Brain microvascular endothelial cell (primary cell): ENCODE measurements at regions not wholly inside any gene's neighbourhood (a gene's known extent, or its start where the extent isn't known, plus 50 kb on each side); places are given as distances from the start of the nearest gene placed in this dataset.

Source experiments
- DNase-seq: peaks from one replicate; pipeline ENCODE4 v3.0.0-alpha.2; 2020
- H3K27ac ChIP-seq: fragments of 250-450 bp; sonication (Bioruptor Pico); 2 replicates; pipeline ENCODE4 v1.5.1; 2020; ENCODE audit warnings: mild to moderate bottlenecking, moderate library complexity
- H3K27me3 ChIP-seq: fragments of 250-450 bp; sonication (Bioruptor Pico); replicated peaks from 2 replicates; pipeline ENCODE4 v1.5.1; 2020; ENCODE audit warnings: mild to moderate bottlenecking
- H3K36me3 ChIP-seq: fragments of 250-450 bp; sonication (Bioruptor Pico); replicated peaks from 2 replicates; pipeline ENCODE4 v1.5.1; 2020; ENCODE audit warnings: mild to moderate bottlenecking
- H3K4me3 ChIP-seq: 2 replicates; pipeline ENCODE4 v1.5.1; 2011; ENCODE audit warnings: low read depth, mild to moderate bottlenecking, control low read depth, low read length, moderate library complexity
- CTCF ChIP-seq: IDR thresholded peaks from 2 replicates; pipeline ENCODE4 v1.5.1; 2011; ENCODE audit warnings: low read depth, mild to moderate bottlenecking, moderate library complexity, low read length, control low read depth, inconsistent platforms; ENCODE audit errors: missing control alignments
- in situ Hi-C: cut with HindIII; loops from 2 replicates; pipeline ENCODE4 v1.10.0; 2017; ENCODE audit warnings: low sequenced_read_pairs, low pct_ligation_motif_present

- H3K27ac ChIP-seq = no peak overlapping the region
- no peaks in the 10 kb centered on the region for H3K36me3 ChIP-seq
- H3K27me3 ChIP-seq = no peaks in the 10 kb centered on the region
- no peak for TF ChIP-seq CTCF
- in situ Hi-C loops = no loop called here
- H3K4me3 ChIP-seq = no peak overlapping the region
- DNase-seq = no peak
These were observed 137.6 kb downstream of the AQP9 start for GRCh38 chr15:58275785-58276184.

- H3K36me3 ChIP-seq = no peaks in the 10 kb centered on the region
- H3K27ac ChIP-seq = no peak overlapping the region
- no peak overlapping the region for H3K4me3 ChIP-seq
- in situ Hi-C loops = no loop called here
- TF ChIP-seq CTCF = no peak
- no peaks in the 10 kb centered on the region for H3K27me3 ChIP-seq
- DNase-seq = no peak
These were observed 138.7 kb downstream of the AQP9 start for GRCh38 chr15:58276924-58277323.

GRCh38 chr15:58277333-58277732 lies 139.2 kb downstream of the AQP9 start:
- TF ChIP-seq CTCF = no peak
- in situ Hi-C loops = no loop called here
- no peak for DNase-seq
- Histone ChIP-seq H3K36me3 (no peaks in the 10 kb centered on the region), H3K27me3 (no peaks in the 10 kb centered on the region), H3K27ac (no peak overlapping the region), H3K4me3 (no peak overlapping the region)

- H3K4me3 ChIP-seq = no peak overlapping the region
- no peak overlapping the region for H3K27ac ChIP-seq
- H3K36me3 ChIP-seq = no peaks in the 10 kb centered on the region
- DNase-seq = no peak
- in situ Hi-C loops = no loop called here
- TF ChIP-seq CTCF = no peak
- H3K27me3 ChIP-seq = no peaks in the 10 kb centered on the region
These were observed 140.9 kb downstream of the AQP9 start for GRCh38 chr15:58279106-58279505.

GRCh38 chr15:58279654-58280053 lies 141.5 kb downstream of the AQP9 start:
- TF ChIP-seq CTCF = no peak
- in situ Hi-C loops = no loop called here
- no peaks in the 10 kb centered on the region for H3K27me3 ChIP-seq
- H3K27ac ChIP-seq = no peak overlapping the region
- no peaks in the 10 kb centered on the region for H3K36me3 ChIP-seq
- no peak overlapping the region for H3K4me3 ChIP-seq
- no peak for DNase-seq

- H3K4me3 ChIP-seq = no peak overlapping the region
- no peaks in the 10 kb centered on the region for H3K27me3 ChIP-seq
- in situ Hi-C loops = no loop called here
- H3K27ac ChIP-seq = no peak overlapping the region
- no peaks in the 10 kb centered on the region for H3K36me3 ChIP-seq
- no peak for DNase-seq
- TF ChIP-seq CTCF = no peak
These were observed 144.0 kb downstream of the AQP9 start for GRCh38 chr15:58282060-58282708.
